Stimulated activated CD8-positive, alpha-beta memory T cell treated with anti-CD3 and anti-CD28 coated beads, Interleukin-7, amount 100 ng/mL, for 24 hours (primary cell): ENCODE measurements at regions not wholly inside any gene's neighbourhood (a gene's known extent, or its start where the extent isn't known, plus 50 kb on each side); places are given as distances from the start of the nearest gene placed in this dataset.

ENCODE experiments used
- DNase-seq: peaks from one replicate; pipeline ENCODE4 v3.0.0-alpha.2; 2020; ENCODE audit warnings: low read depth

DNA sequence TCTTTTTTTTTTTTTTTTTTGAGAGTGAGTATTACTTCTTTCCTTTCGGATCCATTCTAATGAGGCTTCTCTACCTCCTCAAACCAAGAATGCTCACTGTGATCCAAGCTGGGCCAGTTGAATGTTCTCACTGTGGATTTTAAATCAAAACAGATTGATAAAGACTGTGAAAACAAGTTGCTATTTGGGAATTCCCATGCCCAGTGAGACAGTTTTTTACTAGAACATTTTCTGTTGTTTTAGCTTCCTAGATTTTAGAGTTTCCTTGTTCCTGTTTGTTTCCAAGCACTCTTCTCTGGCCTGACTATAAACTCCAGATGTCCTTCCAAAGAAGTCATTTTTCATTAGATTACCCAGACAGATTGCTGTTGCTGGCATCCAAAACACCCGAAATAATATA, 60.1 kb upstream of the GALNT15 start:
- DNase-seq: no peak

GRCh38 chr3:16114930-16115329, 59.5 kb upstream of the GALNT15 start:
- no peak for DNase-seq

DNA sequence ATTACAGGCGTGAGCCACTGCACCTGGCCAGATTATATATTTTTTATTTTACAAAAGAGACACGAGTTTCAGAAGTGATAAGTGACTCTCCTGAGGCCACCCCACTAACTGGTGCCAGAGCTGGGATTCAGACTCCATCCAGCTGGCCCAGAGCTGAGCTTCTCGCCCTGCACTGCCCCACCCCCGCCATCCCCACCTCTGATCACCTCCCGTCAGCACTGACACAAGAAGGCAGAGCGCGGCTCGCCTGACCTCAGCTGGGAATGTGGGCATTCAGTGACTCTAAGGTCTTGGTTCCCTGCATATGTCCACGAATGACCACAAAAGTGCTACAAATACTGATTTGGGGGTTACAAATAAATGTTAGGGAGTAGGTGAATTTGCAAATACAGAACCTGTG, 56.1 kb upstream of the GALNT15 start:
- no peak for DNase-seq

GRCh38 chr3:16119887-16120286, 54.6 kb upstream of the GALNT15 start:
- DNase-seq: no peak

DNA sequence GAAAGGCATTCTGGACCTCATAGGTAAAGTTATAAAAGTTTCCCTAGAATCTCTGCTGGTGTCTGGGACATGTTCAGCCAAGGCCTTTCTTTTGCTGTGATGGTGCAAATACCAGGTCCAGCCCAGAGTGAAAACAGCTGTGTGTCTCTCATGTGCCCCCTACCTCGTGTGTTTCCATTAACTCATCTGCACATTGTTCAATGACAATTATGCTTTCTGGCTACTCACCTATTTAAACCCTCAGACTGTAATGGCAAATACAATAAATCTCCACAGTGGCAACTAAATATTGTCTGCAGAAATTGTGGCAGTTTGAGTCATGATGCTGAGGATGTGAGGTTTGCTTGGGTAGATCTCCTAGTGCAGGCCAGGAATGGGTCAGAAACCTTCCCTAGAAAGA, 53.1 kb upstream of the GALNT15 start:
- no peak for DNase-seq

- DNase-seq: no peak
Observed at GRCh38 chr3:16122155-16122554, 52.3 kb upstream of the GALNT15 start.

DNA sequence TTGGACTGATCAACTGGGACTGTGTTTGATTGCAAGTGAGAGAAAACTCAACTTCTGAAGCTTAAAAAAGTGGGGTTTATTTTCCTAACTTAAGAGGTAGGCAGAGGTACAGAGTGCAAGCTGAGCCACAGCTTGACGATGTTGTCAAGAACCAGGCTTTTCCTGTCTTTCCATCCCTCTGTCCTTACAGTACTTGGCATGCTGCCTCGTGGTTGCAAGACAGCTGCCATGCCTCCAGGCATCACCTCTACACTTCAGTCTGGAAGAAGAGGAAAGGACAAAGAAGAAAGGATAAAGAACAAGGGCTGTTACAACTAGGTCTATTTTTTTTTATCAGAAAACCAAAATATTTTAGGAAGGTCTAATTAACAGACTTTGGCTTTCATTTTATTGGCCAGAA, 51.8 kb upstream of the GALNT15 start:
- no peak for DNase-seq

GRCh38 chr3:16124636-16125035, 49.8 kb upstream of the GALNT15 start:
- DNase-seq: no peak
